ENCODE measurements at regions not wholly inside any gene's neighbourhood (a gene's known extent, or its start where the extent isn't known, plus 50 kb on each side); places are given as distances from the start of the nearest gene placed in this dataset.

GRCh38 chr15:96390986-96391385, 60.5 kb downstream of the NR2F2 start:
- Histone ChIP-seq H3K27ac (ENCODE audit: low read length) (no peak overlapping the region), H3K4me3 (ENCODE audit: low read length) (no peak overlapping the region), H2AFZ (ENCODE audit: low read length) (no peak overlapping the region), H3K9me3 (replicated peaks; ENCODE audit: insufficient read depth, low read length) (no peaks in the 10 kb centered on the region), H3K4me2 (ENCODE audit: low read depth, low read length) (no peak overlapping the region), H3K27me3 (replicated peaks; ENCODE audit: insufficient read depth, low read length) (no peaks in the 10 kb centered on the region), H3K4me1 (ENCODE audit: low read length) (0 out of 2 replicates have a peak, but pooled peaks cover 4% of the 10 kb centered on the region), H4K20me1 (ENCODE audit: insufficient read depth, low read length) (no peaks in the 10 kb centered on the region), H3K9me2 (replicated peaks; ENCODE audit: insufficient read depth, low read length) (no peaks in the 10 kb centered on the region), H3K9ac (ENCODE audit: low read length) (no peak overlapping the region), H3K79me2 (ENCODE audit: low read length) (no peaks in the 10 kb centered on the region), H3K36me3 (replicated peaks; ENCODE audit: insufficient read depth, low read length) (no peaks in the 10 kb centered on the region), H3F3A (ENCODE audit: insufficient read depth, low read length) (no peaks in the 10 kb centered on the region)
- DNase-seq: no peak
- TF ChIP-seq EZH2 (optimal IDR thresholded peaks at IDR 0.05; ENCODE audit: low read depth, low read length) (no peak), CTCF (IDR thresholded peaks at IDR 0.05; ENCODE audit: low read length) (no peak), EZH2phosphoT487 (IDR thresholded peaks at IDR 0.05; ENCODE audit: low read length) (no peak)

GRCh38 chr15:96392380-96393208, 62.1 kb downstream of the NR2F2 start:
- H4K20me1 ChIP-seq (ENCODE audit: insufficient read depth, low read length): no peaks in the 10 kb centered on the region
- peak overlapping the region; percentile 9; the same call in 1 of the 2 replicates for H3K27ac ChIP-seq (ENCODE audit: low read length)

GRCh38 chr15:96393209-96393513, 62.7 kb downstream of the NR2F2 start:
- Histone ChIP-seq H3F3A (ENCODE audit: insufficient read depth, low read length) (no peaks in the 10 kb centered on the region), H3K27ac (ENCODE audit: low read length) (peak overlapping the region; percentile 9; the same call in 1 of the 2 replicates), H3K9ac (ENCODE audit: low read length) (no peak overlapping the region; the same call in 1 of the 2 replicates), H3K79me2 (ENCODE audit: low read length) (no peaks in the 10 kb centered on the region), H3K27me3 (replicated peaks; ENCODE audit: insufficient read depth, low read length) (no peaks in the 10 kb centered on the region), H2AFZ (ENCODE audit: low read length) (peak overlapping the region; percentile 24), H3K4me2 (ENCODE audit: low read depth, low read length) (peak overlapping the region; percentile 50), H3K9me3 (replicated peaks; ENCODE audit: insufficient read depth, low read length) (no peaks in the 10 kb centered on the region), H4K20me1 (ENCODE audit: insufficient read depth, low read length) (no peaks in the 10 kb centered on the region), H3K36me3 (replicated peaks; ENCODE audit: insufficient read depth, low read length) (no peaks in the 10 kb centered on the region), H3K9me2 (replicated peaks; ENCODE audit: insufficient read depth, low read length) (no peaks in the 10 kb centered on the region), H3K4me3 (ENCODE audit: low read length) (peak overlapping the region; percentile 36), H3K4me1 (ENCODE audit: low read length) (0 out of 2 replicates have a peak, but pooled peaks cover 4% of the 10 kb centered on the region)
- TF ChIP-seq CTCF (IDR thresholded peaks at IDR 0.05; ENCODE audit: low read length): no peak
- no peak for DNase-seq

More at GRCh38 chr15:96392380-96393208, 62.1 kb downstream of the NR2F2 start:
- TF ChIP-seq EZH2phosphoT487 (IDR thresholded peaks at IDR 0.05; ENCODE audit: low read length) (no peak), EZH2 (optimal IDR thresholded peaks at IDR 0.05; ENCODE audit: low read depth, low read length) (no peak), CTCF (IDR thresholded peaks at IDR 0.05; ENCODE audit: low read length) (no peak)
- Histone ChIP-seq H3K27me3 (replicated peaks; ENCODE audit: insufficient read depth, low read length) (no peaks in the 10 kb centered on the region), H3K9ac (ENCODE audit: low read length) (no peak overlapping the region; the same call in 1 of the 2 replicates), H3F3A (ENCODE audit: insufficient read depth, low read length) (no peaks in the 10 kb centered on the region), H2AFZ (ENCODE audit: low read length) (peak overlapping the region; percentile 24), H3K9me3 (replicated peaks; ENCODE audit: insufficient read depth, low read length) (no peaks in the 10 kb centered on the region), H3K36me3 (replicated peaks; ENCODE audit: insufficient read depth, low read length) (no peaks in the 10 kb centered on the region), H3K4me3 (ENCODE audit: low read length) (peak overlapping the region; percentile 36), H3K79me2 (ENCODE audit: low read length) (no peaks in the 10 kb centered on the region), H3K4me2 (ENCODE audit: low read depth, low read length) (peak overlapping the region; percentile 50), H3K4me1 (ENCODE audit: low read length) (0 out of 2 replicates have a peak, but pooled peaks cover 4% of the 10 kb centered on the region), H3K9me2 (replicated peaks; ENCODE audit: insufficient read depth, low read length) (no peaks in the 10 kb centered on the region)
- peak; percentile 51 for DNase-seq

Measured in MM.1S (cell line).